ENCODE measurements at regions not wholly inside any gene's neighbourhood (a gene's known extent, or its start where the extent isn't known, plus 50 kb on each side); places are given as distances from the start of the nearest gene placed in this dataset.

DNA sequence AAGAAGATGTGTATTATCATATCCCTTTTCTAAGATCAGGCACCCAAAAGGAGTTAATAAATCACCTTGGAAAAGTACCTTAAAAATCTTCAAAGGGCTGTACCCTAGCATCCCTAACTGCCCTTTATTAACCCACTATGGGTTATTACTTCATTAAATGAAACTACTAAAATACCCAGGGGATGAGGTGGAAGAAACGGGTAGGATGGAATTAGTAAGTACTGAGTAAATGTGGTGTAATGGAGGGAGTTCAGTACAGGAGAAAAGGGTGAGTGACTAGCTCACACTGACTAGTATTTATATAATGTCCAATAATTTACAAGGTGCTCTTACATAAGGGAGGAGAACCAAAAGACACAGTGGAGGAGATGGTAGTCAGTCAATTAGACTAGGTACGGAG, 51.0 kb upstream of the RASGEF1B start:
- DNase-seq = no peak

DNA sequence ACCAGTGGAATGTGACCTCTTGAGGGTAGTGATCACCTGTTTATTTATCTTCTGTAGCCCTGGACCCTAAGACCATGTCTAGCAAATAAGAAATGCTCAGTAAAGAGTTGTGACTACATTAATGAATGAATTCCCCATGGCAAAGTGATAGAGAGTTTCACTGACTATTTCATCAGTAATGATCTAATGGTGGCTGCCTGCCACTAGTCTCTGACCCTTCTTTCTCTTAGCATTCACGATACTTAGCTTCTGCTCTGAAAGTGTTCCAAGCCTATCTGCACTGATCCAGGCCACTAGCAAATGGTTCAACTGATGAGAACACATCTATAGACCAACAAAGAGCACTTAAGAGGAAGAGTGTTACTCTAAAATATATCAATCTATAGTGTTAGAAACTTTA, 50.0 kb upstream of the RASGEF1B start:
- no peak for DNase-seq

All from DMS53 (cell line).